NB4 (cell line): ENCODE measurements at regions not wholly inside any gene's neighbourhood (a gene's known extent, or its start where the extent isn't known, plus 50 kb on each side); places are given as distances from the start of the nearest gene placed in this dataset.

Experiments used
- DNase-seq: peaks from one replicate; pipeline ENCODE4 v3.0.0; 2010; ENCODE audit warnings: low read depth
- H3K4me3 ChIP-seq: one replicate; pipeline ENCODE4 v1.5.1; 2011; ENCODE audit warnings: mild to moderate bottlenecking, low read depth, low read length, moderate library complexity
- CTCF ChIP-seq: IDR thresholded peaks from one replicate; pipeline ENCODE4 v1.5.1; 2012; ENCODE audit warnings: low read depth, low read length
- MAX ChIP-seq: IDR thresholded peaks from 2 replicates; pipeline ENCODE4 v1.6.1; 2011; ENCODE audit warnings: low read depth, low read length
- MYC ChIP-seq: IDR thresholded peaks from 2 replicates; pipeline ENCODE4 v1.6.1; 2011; ENCODE audit warnings: low read depth, low read length
- POLR2A ChIP-seq: IDR thresholded peaks from 2 replicates; pipeline ENCODE4 v1.6.1; 2011; ENCODE audit warnings: mild to moderate bottlenecking; ENCODE audit not compliant: insufficient read length; ENCODE audit errors: extremely low read depth

- H3K4me3 ChIP-seq, result no peak overlapping the region
- DNase-seq, result no peak
- TF ChIP-seq POLR2A (no peak), CTCF (no peak), MYC (no peak), MAX (no peak)
Measured at GRCh38 chr15:62316413-62317060, 151.5 kb upstream of the C2CD4B start.

GRCh38 chr15:62320259-62320658 is 155.2 kb upstream of the C2CD4B start:
- no peak for DNase-seq
- no peak overlapping the region for H3K4me3 ChIP-seq
- TF ChIP-seq CTCF, result no peak

DNA sequence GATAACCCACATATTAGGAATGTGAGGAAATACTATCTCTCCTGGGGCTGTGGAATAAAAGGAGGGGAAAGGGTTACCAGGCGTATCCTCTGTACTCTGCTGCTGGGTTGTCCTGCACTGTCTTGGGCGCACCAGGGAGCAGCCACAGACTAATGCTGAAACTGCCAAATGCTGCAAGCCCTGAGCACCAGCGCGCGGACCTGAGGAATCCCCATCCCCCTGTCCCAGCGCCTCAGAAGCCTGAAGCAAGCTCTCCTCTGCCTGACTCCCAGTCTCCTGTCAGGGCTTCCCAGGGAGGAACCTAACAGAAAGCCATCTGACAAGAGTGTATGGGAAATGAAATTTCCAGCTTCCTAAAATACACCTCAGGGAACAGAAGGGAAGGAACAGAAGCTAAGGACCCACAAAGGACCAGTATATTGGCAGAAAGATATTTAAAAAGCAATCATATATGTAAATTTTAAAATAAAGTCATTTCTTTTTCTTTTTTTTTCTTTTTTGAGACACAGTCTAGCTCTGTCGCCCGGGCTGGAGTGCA is 158.3 kb upstream of the C2CD4B start:
- no peak for TF ChIP-seq MYC
- no peak for TF ChIP-seq CTCF
- no peak for TF ChIP-seq MAX
- no peak for TF ChIP-seq POLR2A
- DNase-seq, result no peak
- H3K4me3 ChIP-seq, result no peak overlapping the region

DNA sequence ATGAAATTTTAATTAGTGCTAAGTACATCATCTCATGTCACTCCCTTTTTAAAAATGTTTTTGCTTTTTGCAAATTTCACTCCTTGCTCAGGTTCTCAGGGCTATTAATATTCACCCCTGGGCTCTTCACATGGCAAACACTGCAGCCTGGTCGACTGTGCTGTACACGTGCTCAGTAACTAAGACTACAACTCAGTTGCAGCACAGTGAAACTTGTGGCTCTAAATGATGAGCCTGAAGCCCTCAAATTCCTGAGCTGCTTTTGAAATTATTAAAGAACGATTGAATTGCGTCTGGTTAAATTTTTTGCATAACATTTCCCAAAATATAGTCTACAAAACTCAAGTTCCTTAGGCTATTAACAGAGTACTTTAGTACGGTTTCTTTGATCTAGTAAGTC is 159.3 kb upstream of the C2CD4B start:
- no peak for DNase-seq
- no peak overlapping the region for H3K4me3 ChIP-seq
- TF ChIP-seq MYC, result no peak
- no peak for TF ChIP-seq MAX
- no peak for TF ChIP-seq POLR2A
- no peak for TF ChIP-seq CTCF

DNA sequence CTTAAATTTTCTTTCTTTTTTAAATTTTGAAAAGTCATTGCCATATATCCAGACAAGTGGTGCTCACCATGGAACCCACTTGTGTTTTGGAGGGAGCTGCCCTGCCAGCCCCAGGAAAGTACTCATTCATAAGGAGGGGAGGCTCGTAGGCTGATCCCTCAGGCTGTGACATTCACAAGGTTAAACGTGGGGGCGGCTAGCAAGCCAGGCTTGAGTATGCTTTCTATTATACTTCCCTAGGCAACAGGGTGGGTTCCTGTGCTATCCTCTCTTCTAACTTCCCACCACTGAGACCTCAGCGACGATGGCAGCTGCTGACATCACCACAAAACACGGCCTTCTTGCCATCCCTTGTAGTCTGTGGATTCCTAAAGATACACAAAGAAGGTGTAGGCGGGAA is 160.5 kb upstream of the C2CD4B start:
- H3K4me3 ChIP-seq, result no peak overlapping the region
- DNase-seq, result no peak
- TF ChIP-seq MYC (no peak), POLR2A (no peak), MAX (no peak), CTCF (no peak)
